Activated naive CD4-positive, alpha-beta T cell treated with anti-CD3 and anti-CD28 coated beads for 36 hours (primary cell): ENCODE measurements at regions not wholly inside any gene's neighbourhood (a gene's known extent, or its start where the extent isn't known, plus 50 kb on each side); places are given as distances from the start of the nearest gene placed in this dataset.
"Not testable (repeated sequence)": the region's sequence is repeated elsewhere in the genome, so short reads cannot be mapped to it uniquely, and the experiment has no call there.

Experiments used
- CTCF ChIA-PET: fragments of 350-600 bp; sonication (Branson Sonifier 250); formaldehyde crosslinking; loops from one replicate; lab custom pipeline; 2021; ENCODE audit warnings: antibody characterized with exemption; lab: Charles Lee
- DNase-seq: peaks from one replicate; pipeline ENCODE4 v3.0.0-alpha.2; 2020
- H3K27ac Mint-ChIP-seq: one replicate; pipeline ENCODE4 v1.8.0; 2021; ENCODE audit warnings: mild to moderate bottlenecking, mixed read lengths
- H3K27me3 Mint-ChIP-seq: one replicate; pipeline ENCODE4 v1.8.0; 2021; ENCODE audit warnings: low read depth, mixed read lengths
- H3K36me3 Mint-ChIP-seq: one replicate; pipeline ENCODE4 v1.8.0; 2021; ENCODE audit warnings: low read depth, mixed read lengths
- H3K4me1 Mint-ChIP-seq: one replicate; pipeline ENCODE4 v1.8.0; 2021; ENCODE audit warnings: low read depth, mixed read lengths
- H3K4me3 Mint-ChIP-seq: one replicate; pipeline ENCODE4 v1.8.0; 2021; ENCODE audit warnings: mild to moderate bottlenecking, moderate library complexity, mixed read lengths
- H3K9me3 Mint-ChIP-seq: one replicate; pipeline ENCODE4 v1.8.0; 2021; ENCODE audit warnings: mixed read lengths
- intact Hi-C: fragments of 100-400 bp; cut with micrococcal nuclease; formaldehyde crosslinking; loops from one replicate; pipeline ENCODE4 v1.15.1; 2023

DNA sequence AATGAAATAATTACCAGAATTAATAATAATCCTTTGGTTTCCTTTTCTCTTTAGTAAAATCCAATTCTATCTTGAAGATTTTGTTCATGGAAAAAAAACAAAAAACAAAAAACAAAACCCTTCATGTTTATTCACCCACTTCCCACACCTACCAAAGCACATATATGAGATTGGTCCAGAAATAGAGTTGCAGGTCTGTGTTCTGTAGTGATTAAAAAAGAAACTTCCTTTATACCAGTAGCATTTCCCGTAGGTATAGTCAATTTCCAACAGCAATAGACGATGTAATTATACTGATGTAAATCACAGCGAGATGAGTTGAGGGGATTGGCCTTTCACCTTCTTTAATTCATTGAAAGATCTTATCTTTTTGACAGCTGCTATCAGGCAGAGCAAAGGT is 194.6 kb downstream of the SOX2 start:
- no peak for DNase-seq
- H3K9me3 Mint-ChIP-seq: no peaks in the 10 kb centered on the region
- H3K27me3 Mint-ChIP-seq: no peaks in the 10 kb centered on the region
- intact Hi-C loops: no loop called here
- no peak overlapping the region for H3K27ac Mint-ChIP-seq
- no peaks in the 10 kb centered on the region for H3K4me1 Mint-ChIP-seq
- CTCF ChIA-PET: no interaction called here
- no peaks in the 10 kb centered on the region for H3K36me3 Mint-ChIP-seq
- H3K4me3 Mint-ChIP-seq: no peak overlapping the region

DNA sequence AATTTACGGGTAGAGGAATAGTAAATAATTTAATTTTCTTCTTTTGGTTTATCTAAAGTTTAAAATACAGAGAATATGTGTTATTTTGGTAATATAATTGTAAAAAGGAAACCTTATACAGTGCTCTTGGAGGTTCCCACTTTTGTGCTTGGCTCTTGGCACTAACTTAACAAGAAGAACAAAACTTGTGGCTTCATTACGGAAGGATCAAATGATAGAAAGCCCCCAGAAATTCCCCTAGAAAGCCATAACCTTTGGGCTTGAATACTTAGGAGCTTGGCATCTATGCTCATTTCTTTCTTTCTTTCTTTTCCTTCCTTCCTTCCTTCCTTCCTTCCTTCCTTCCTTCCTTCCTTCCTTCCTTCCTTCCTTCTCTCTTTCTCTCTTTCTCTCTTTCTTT is 197.5 kb downstream of the SOX2 start:
- no peak overlapping the region for H3K27ac Mint-ChIP-seq

DNA sequence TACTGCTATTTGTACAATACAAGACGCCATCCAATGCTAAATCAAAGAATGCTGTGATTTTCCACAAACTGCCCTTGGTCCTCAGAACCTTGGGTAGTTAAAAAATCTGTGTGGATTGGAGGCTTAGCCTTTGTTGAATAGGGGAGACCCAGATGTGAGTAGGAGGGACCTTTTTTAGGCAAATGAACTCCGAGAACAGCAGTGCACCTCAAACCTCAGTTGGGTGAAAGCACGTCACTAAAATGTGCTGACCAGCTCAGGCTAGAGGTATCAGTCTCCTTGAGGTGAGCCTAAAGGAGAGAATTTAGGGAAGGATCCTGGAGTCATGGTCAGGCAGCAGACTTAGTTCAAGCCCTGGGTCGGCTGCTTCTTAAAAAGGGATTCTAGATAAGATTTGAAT is 200.7 kb downstream of the SOX2 start:
- H3K27ac Mint-ChIP-seq: no peak overlapping the region
- intact Hi-C loops: no loop called here
- H3K9me3 Mint-ChIP-seq: no peaks in the 10 kb centered on the region
- H3K27me3 Mint-ChIP-seq: no peaks in the 10 kb centered on the region
- H3K4me1 Mint-ChIP-seq: no peaks in the 10 kb centered on the region
- H3K4me3 Mint-ChIP-seq: no peak overlapping the region
- CTCF ChIA-PET: no interaction called here
- no peaks in the 10 kb centered on the region for H3K36me3 Mint-ChIP-seq
- DNase-seq: no peak

More for the DNA sequence above, 197.5 kb downstream of the SOX2 start:
- H3K27me3 Mint-ChIP-seq: no peaks in the 10 kb centered on the region
- CTCF ChIA-PET: no interaction called here
- no peak for DNase-seq
- intact Hi-C loops: no loop called here
- no peaks in the 10 kb centered on the region for H3K9me3 Mint-ChIP-seq
- no peaks in the 10 kb centered on the region for H3K36me3 Mint-ChIP-seq
- H3K4me1 Mint-ChIP-seq: no peaks in the 10 kb centered on the region
- H3K4me3 Mint-ChIP-seq: no peak overlapping the region

DNA sequence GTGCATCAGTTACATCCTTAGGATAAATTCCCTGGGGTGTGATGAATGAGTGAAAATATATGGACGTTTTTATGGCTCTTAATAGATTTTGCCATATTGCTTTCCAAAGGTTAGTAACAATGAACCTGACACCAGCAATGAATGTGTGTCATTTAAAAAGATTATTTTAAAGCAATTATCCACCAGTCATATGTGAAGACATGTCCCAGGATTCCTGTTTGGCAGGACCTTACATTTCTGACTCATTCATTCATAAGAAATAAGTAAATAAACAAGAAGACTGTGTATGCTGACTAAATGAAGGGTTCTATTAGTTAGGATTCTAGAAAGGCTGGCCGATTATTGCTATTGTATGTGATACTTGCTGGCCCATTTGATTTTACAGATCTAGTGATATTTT is 201.5 kb downstream of the SOX2 start:
- no peaks in the 10 kb centered on the region for H3K36me3 Mint-ChIP-seq
- intact Hi-C loops: no loop called here

DNA sequence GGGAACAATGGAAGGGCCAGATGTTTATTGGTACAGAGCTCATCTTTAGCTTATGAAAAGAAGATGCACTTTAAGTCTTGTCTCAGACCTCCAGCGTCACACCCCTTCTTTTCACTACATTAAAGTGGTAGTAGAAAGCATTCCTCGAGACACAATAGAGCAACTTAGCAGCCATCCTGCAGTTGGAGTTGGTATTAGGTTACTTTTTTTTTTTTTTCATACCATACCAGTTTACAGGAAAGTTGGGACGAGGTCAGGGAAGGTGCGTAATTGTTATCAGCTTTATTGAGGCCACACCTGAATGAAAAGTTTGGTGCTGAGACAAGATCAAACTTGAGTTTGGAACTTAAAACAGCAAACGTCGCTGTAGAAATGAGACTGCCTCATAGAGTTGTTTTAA is 203.8 kb downstream of the SOX2 start:
- DNase-seq: no peak
- no peak overlapping the region for H3K27ac Mint-ChIP-seq
- intact Hi-C loops: no loop called here
- no peaks in the 10 kb centered on the region for H3K27me3 Mint-ChIP-seq
- CTCF ChIA-PET: no interaction called here
- H3K9me3 Mint-ChIP-seq: no peaks in the 10 kb centered on the region
- H3K4me3 Mint-ChIP-seq: no peak overlapping the region
- no peaks in the 10 kb centered on the region for H3K36me3 Mint-ChIP-seq
- no peaks in the 10 kb centered on the region for H3K4me1 Mint-ChIP-seq

More for the DNA sequence above, 201.5 kb downstream of the SOX2 start:
- H3K4me3 Mint-ChIP-seq: no peak overlapping the region
- CTCF ChIA-PET: no interaction called here
- no peaks in the 10 kb centered on the region for H3K4me1 Mint-ChIP-seq
- H3K27me3 Mint-ChIP-seq: no peaks in the 10 kb centered on the region
- H3K27ac Mint-ChIP-seq: no peak overlapping the region
- DNase-seq: no peak
- H3K9me3 Mint-ChIP-seq: no peaks in the 10 kb centered on the region

DNA sequence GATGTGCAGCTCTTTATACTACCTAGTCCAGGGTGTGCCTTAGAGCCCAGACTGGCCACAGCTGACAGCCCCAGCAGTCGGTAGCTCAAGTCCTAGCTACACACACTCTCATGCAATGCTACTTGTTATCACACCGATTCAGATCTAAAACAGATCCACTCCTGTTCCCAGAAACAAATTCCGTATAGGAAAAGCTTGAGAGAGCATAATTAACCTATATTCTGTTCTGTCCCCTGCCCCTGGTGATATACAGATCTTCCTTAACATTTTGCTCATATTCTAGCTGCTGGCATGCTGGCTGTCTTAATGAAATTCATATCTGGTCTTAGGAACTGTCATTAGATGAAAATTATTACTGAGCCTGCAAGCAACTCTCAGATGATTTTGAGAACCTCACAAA is 204.3 kb downstream of the SOX2 start:
- no peak overlapping the region for H3K4me3 Mint-ChIP-seq
- H3K36me3 Mint-ChIP-seq: no peaks in the 10 kb centered on the region
- intact Hi-C loops: no loop called here
- DNase-seq: no peak
- no peaks in the 10 kb centered on the region for H3K27me3 Mint-ChIP-seq
- H3K4me1 Mint-ChIP-seq: no peaks in the 10 kb centered on the region
- CTCF ChIA-PET: no interaction called here
- no peak overlapping the region for H3K27ac Mint-ChIP-seq
- no peaks in the 10 kb centered on the region for H3K9me3 Mint-ChIP-seq

DNA sequence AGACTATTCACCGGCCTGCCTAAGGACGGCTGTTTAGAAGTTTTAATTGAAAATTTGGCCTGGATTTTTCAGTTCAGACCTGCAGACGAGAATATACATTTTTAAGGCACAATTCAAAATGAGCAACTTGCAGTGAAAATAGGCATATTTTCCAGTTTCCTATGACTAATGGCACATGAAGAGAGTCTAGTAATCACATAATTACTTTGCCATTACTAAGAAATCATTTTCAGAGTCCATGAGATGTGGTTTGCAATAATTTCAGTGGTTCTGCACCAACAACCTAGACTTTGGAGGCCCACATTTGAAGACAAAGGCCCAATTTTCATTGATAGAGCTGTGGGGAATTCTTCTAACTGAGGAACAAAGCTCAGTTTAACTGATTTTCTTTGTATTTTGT is 205.3 kb downstream of the SOX2 start:
- no peaks in the 10 kb centered on the region for H3K9me3 Mint-ChIP-seq
- no peak for DNase-seq
- H3K4me3 Mint-ChIP-seq: no peak overlapping the region
- CTCF ChIA-PET: interaction anchor here (0.5 to 0.9 kb wide), 2 partner anchors 41 to 208 kb away, joined by 3 to 4 read pairs; no protein-coding TSS in a partner anchor
- no peak overlapping the region for H3K27ac Mint-ChIP-seq
- H3K27me3 Mint-ChIP-seq: no peaks in the 10 kb centered on the region
- intact Hi-C loops: no loop called here
- no peaks in the 10 kb centered on the region for H3K36me3 Mint-ChIP-seq
- H3K4me1 Mint-ChIP-seq: no peaks in the 10 kb centered on the region

DNA sequence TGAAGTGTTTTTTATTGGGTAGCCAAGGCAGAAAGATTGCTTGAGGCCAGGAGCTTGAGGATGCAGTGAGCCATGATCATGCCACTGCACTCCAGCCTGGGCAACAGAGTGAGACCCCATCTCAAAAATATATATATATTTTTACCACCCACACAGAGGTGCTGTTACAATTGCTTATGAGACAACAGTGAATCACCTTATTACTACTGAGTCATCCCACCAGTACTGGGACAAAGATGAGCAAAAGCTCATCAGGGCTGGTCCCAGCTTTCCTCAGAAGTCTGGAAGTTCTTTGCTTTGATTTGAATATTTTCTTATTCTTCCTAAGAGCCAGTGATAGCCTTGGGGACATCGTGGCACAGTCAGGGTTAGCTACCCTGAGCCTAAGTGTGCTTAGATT is 207.7 kb downstream of the SOX2 start:
- no peak overlapping the region for H3K4me3 Mint-ChIP-seq
- no peak for DNase-seq
- intact Hi-C loops: no loop called here
- H3K9me3 Mint-ChIP-seq: no peaks in the 10 kb centered on the region
- H3K27me3 Mint-ChIP-seq: no peaks in the 10 kb centered on the region
- no peaks in the 10 kb centered on the region for H3K36me3 Mint-ChIP-seq
- no peaks in the 10 kb centered on the region for H3K4me1 Mint-ChIP-seq
- H3K27ac Mint-ChIP-seq: no peak overlapping the region
- CTCF ChIA-PET: no interaction called here

DNA sequence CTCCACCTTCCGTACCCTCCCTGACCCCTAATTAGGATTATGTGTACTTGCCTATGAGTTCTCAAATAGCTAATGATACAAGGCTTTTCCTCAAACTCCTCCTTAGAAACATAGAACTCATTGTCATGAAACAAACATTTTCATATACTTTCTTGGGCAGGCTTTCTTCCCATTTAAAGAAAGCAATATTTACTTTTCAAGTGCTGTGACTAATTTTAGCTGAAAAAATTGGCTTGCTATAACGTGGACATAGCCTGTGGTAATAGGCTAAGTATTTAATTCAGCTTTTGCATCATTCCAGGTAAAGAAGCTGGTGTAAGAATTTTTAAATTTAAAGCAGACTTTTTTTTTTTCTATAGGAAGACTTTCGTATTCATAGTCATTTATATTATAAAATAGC is 208.7 kb downstream of the SOX2 start:
- Mint-ChIP-seq H3K9me3 (no peaks in the 10 kb centered on the region), H3K27me3 (no peaks in the 10 kb centered on the region), H3K27ac (no peak overlapping the region), H3K4me1 (no peaks in the 10 kb centered on the region), H3K4me3 (no peak overlapping the region), H3K36me3 (no peaks in the 10 kb centered on the region)
- DNase-seq: no peak
- intact Hi-C loops: no loop called here
- CTCF ChIA-PET: interaction anchor here (0.6 kb wide), 1 partner anchor 161 kb away, joined by 4 read pairs; no protein-coding TSS in a partner anchor

DNA sequence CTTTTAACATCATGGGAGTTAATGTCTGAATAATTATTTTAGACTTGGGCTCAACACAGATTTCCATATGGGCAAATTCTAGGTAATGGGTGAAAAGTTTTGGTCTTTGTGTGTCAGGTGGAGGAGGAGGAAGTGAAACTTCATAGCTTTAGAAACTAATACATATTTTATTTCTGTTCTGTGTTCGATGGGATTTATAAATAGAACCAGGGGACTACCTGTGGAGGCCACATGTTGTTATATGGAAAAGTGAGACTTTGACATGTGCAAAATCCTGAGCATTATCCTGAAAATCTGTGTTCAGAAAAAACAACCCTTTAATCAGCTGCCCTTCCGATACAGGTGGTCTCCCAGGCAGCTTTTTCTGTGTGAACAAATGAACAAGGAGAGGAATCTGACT is 209.5 kb downstream of the SOX2 start:
- H3K4me3 Mint-ChIP-seq: no peak overlapping the region
- CTCF ChIA-PET: no interaction called here
- H3K27ac Mint-ChIP-seq: no peak overlapping the region
- no peak for DNase-seq
- H3K36me3 Mint-ChIP-seq: no peaks in the 10 kb centered on the region
- no peaks in the 10 kb centered on the region for H3K4me1 Mint-ChIP-seq
- H3K9me3 Mint-ChIP-seq: peaks cover under 1% of the 10 kb centered on the region
- intact Hi-C loops: no loop called here
- H3K27me3 Mint-ChIP-seq: no peaks in the 10 kb centered on the region

DNA sequence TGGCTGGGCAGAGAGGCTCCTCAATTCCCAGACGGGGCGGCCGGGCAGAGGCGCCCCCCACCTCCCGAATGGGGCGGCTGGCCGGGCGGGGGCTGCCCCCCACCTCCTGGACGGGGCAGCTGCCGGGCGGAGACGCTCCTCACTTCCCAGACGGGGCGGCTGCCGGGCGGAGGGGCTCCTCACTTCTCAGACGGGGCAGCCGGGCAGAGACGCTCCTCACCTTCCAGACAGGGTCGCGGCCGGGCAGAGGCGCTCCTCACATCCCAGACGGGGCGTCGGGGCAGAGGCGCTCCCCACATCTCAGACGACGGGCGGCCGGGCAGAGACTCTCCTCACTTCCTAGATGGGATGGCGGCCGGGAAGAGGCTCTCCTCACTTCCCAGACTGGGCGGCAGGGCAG is 214.1 kb downstream of the SOX2 start:
- CTCF ChIA-PET, H3K27ac Mint-ChIP-seq, intact Hi-C loops, H3K36me3 Mint-ChIP-seq, DNase-seq, H3K4me3 Mint-ChIP-seq, H3K4me1 Mint-ChIP-seq, H3K27me3 Mint-ChIP-seq: not testable (repeated sequence)
- peaks cover 11% of the 10 kb centered on the region for H3K9me3 Mint-ChIP-seq

DNA sequence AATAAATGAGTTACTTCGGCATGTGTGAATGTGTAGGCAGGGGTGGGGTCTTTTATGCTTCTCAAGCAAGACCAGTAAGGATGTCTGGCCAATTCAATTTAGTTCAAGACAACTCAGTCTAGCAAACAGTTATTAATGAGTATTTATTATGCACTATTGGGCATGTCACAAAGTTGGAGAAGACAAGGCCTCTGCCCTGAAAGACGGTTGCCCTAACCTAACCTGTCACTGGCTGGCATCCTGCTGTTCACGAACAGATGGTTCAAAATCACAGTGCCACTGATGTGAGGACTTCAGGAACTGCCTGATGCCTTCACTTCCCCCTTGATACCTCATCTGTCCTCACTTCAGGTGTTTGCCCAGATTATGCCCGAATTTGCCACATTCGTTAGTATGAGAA is 217.8 kb downstream of the SOX2 start:
- DNase-seq: no peak
- no peaks in the 10 kb centered on the region for H3K4me1 Mint-ChIP-seq
- no peaks in the 10 kb centered on the region for H3K36me3 Mint-ChIP-seq
- intact Hi-C loops: no loop called here
- no peak overlapping the region for H3K4me3 Mint-ChIP-seq
- peaks cover 5% of the 10 kb centered on the region for H3K27me3 Mint-ChIP-seq
- CTCF ChIA-PET: no interaction called here
- H3K9me3 Mint-ChIP-seq: peaks cover 11% of the 10 kb centered on the region
- H3K27ac Mint-ChIP-seq: no peak overlapping the region

DNA sequence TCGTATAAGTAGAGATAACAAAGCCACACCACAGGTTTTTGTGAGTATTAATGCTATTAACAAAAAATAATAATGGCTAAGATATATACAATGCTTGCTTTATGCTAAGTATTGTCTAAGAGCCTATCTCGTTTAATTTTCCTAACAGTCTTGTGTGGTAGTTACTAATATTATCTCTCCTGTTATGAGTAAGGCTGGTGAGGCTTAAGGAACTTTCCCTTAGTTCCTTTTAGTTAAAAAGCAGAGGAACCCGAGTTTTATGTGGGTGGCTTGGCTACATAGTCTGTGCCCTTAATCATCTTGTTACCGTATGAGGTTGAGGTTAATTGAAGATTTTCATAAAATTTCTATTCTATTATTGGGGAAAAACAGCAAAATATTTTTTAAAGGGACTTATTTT is 218.4 kb downstream of the SOX2 start:
- Mint-ChIP-seq H3K36me3 (no peaks in the 10 kb centered on the region), H3K27me3 (peaks cover 5% of the 10 kb centered on the region), H3K9me3 (peaks cover 11% of the 10 kb centered on the region), H3K27ac (no peak overlapping the region), H3K4me3 (no peak overlapping the region), H3K4me1 (no peaks in the 10 kb centered on the region)
- intact Hi-C loops: no loop called here
- no peak for DNase-seq
- CTCF ChIA-PET: interaction anchor here (0.5 kb wide), 1 partner anchor 78 kb away, joined by 7 read pairs; no protein-coding TSS in a partner anchor

DNA sequence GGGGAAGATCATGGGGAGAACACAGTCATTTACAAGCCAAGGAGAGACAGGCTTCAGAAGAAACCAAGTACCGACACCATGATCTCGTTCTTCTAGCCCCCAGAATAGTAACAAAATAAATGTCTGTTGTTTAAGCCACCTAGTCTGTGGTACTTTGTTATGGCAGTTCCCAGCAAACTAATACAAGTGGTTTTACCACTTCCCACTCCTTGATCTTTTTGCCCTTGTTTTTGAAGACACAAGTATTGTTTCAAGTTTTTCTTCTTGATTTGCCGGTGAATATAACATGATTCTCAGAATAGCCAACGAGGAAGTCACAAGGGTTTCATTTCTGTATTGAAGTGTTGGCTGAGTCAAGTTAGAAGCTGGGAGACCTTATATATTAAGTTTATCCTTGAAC is 220.3 kb downstream of the SOX2 start:
- H3K4me3 Mint-ChIP-seq: no peak overlapping the region
- intact Hi-C loops: no loop called here
- no peaks in the 10 kb centered on the region for H3K36me3 Mint-ChIP-seq
- H3K27ac Mint-ChIP-seq: no peak overlapping the region
- H3K9me3 Mint-ChIP-seq: peaks cover 6% of the 10 kb centered on the region
- peaks cover 5% of the 10 kb centered on the region for H3K27me3 Mint-ChIP-seq
- H3K4me1 Mint-ChIP-seq: no peaks in the 10 kb centered on the region
- no peak for DNase-seq
- CTCF ChIA-PET: no interaction called here
